GM12878 (cell line): ENCODE measurements at regions not wholly inside any gene's neighbourhood (a gene's known extent, or its start where the extent isn't known, plus 50 kb on each side); places are given as distances from the start of the nearest gene placed in this dataset.

ENCODE experiments used
- ATAC-seq: fragments of 200-7000 bp; cut with Tn5 transposase; 3 replicates; pipeline ENCODE4 v1.9.1; 2020; ENCODE audit warnings: mild to moderate bottlenecking, moderate library complexity
- BruUV-seq: library from RNA; stranded (reverse); fragments of 400-500 nt; replicated peaks from 2 replicates; lab custom pipeline; 2021; lab: Mats Ljungman, UMichigan
- CTCF ChIA-PET: fragments of 300-600 bp; sonication (Branson Sonifier 250); formaldehyde crosslinking; extraction: SDS; loops from one replicate; lab custom pipeline; 2021; ENCODE audit warnings: inconsistent platforms; lab: Yijun Ruan, JAX
- POLR2A ChIA-PET: fragments of 350-600 bp; formaldehyde crosslinking; extraction: SDS; loops from one replicate; lab custom pipeline; 2021; ENCODE audit warnings: inconsistent platforms; lab: Charles Lee
- RAD21 ChIA-PET: fragments of 300-600 bp; sonication (Branson Sonifier 250); formaldehyde crosslinking; loops from one replicate; lab custom pipeline; 2023; ENCODE audit warnings: antibody characterized with exemption; ENCODE audit not compliant: unreplicated experiment; lab: Charles Lee
- SMC1A ChIA-PET: fragments of 300-600 bp; sonication (Branson Sonifier 250); formaldehyde crosslinking; loops from one replicate; lab custom pipeline; 2023; ENCODE audit not compliant: unreplicated experiment, uncharacterized antibody; lab: Charles Lee
- DNase-seq: peaks from one replicate; pipeline ENCODE4 v3.0.0-alpha.2; 2011; ENCODE audit warnings: low read depth, low spot score
- FAIRE-seq: peaks from 3 replicates; lab custom pipeline; 2011; peaks lifted over from hg19 to GRCh38; lab: Jason Lieb, UNC
- H2AFZ ChIP-seq: 2 replicates; pipeline ENCODE4 v1.6.0; 2011; ENCODE audit warnings: low read depth, low read length, control low read depth; ENCODE audit not compliant: control insufficient read depth
- H3K27ac ChIP-seq: 2 replicates; pipeline ENCODE4 v1.5.1; 2011; ENCODE audit warnings: control low read depth; ENCODE audit not compliant: control insufficient read depth, insufficient read depth
- H3K27me3 ChIP-seq, 2 experiments: replicated peaks in 1 of 2; 2 replicates each; pipeline versions ENCODE4 v1.6.0 to v1.6.1; 2011; ENCODE audit warnings: low read length in 1 of 2; ENCODE audit not compliant: control insufficient read depth in 2 of 2, insufficient read depth in 2 of 2
- H3K36me3 ChIP-seq, 2 experiments: 2 replicates each; pipeline ENCODE4 v1.5.1; 2011; ENCODE audit warnings: low read length in 1 of 2; ENCODE audit not compliant: control insufficient read depth in 2 of 2, insufficient read depth in 2 of 2
- H3K4me1 ChIP-seq: 2 replicates; pipeline ENCODE4 v1.6.1; 2011; ENCODE audit warnings: mild to moderate bottlenecking, low read length, moderate library complexity, mixed read lengths; ENCODE audit not compliant: control insufficient read depth, insufficient read depth
- H3K4me2 ChIP-seq: 2 replicates; pipeline ENCODE4 v1.6.0; 2011; ENCODE audit warnings: control low read depth; ENCODE audit not compliant: control insufficient read depth, insufficient read depth
- H3K4me3 ChIP-seq: fragments of 200-600 bp; sonication (generic); 2 replicates; pipeline ENCODE4 v1.5.1; 2016
- H3K79me2 ChIP-seq: 2 replicates; pipeline ENCODE4 v1.6.0; 2011; ENCODE audit warnings: low read length; ENCODE audit not compliant: control insufficient read depth, insufficient read depth
- H3K9ac ChIP-seq: 2 replicates; pipeline ENCODE4 v1.8.0; 2011; ENCODE audit warnings: low read length, control low read depth, mixed read lengths; ENCODE audit not compliant: control insufficient read depth, insufficient read depth
- H3K9me3 ChIP-seq: replicated peaks from 3 replicates; pipeline ENCODE4 v1.5.1; 2011; ENCODE audit warnings: mild to moderate bottlenecking, low read length; ENCODE audit not compliant: control insufficient read depth, insufficient read depth
- H4K20me1 ChIP-seq: 2 replicates; pipeline ENCODE4 v1.6.0; 2011; ENCODE audit not compliant: control insufficient read depth, insufficient read depth
- ASH2L ChIP-seq: fragments of 300-600, 200-600 bp; sonication (generic); IDR thresholded peaks from 2 replicates; pipeline ENCODE4 v1.6.1; 2017; ENCODE audit warnings: low read depth, mild to moderate bottlenecking, borderline replicate concordance
- CBX5 ChIP-seq: sonication (generic); IDR thresholded peaks from 2 replicates; pipeline ENCODE4 v1.6.1; 2016; ENCODE audit warnings: low read depth, moderate library complexity, mild to moderate bottlenecking, inconsistent platforms
- CHD4 ChIP-seq: fragments of 200-600 bp; sonication (generic); IDR thresholded peaks from 2 replicates; pipeline ENCODE4 v1.6.1; 2016; ENCODE audit warnings: mild to moderate bottlenecking
- FOS ChIP-seq: IDR thresholded peaks from 3 replicates; pipeline ENCODE4 v1.6.1; 2011; ENCODE audit warnings: borderline replicate concordance; ENCODE audit not compliant: insufficient read length; ENCODE audit errors: extremely low read depth
- FOXM1 ChIP-seq: IDR thresholded peaks from 2 replicates; pipeline ENCODE4 v1.6.1; 2012; ENCODE audit warnings: low read depth, mild to moderate bottlenecking, inconsistent platforms, low read length, moderate library complexity
- HCFC1 ChIP-seq: fragments of 150-350 bp; IDR thresholded peaks from 2 replicates; pipeline ENCODE4 v1.6.1; 2014; ENCODE audit warnings: low read length
- KAT2A ChIP-seq: conservative IDR thresholded peaks from 2 replicates; pipeline ENCODE4 v1.6.1; 2011; ENCODE audit warnings: low read depth, low read length; ENCODE audit not compliant: control insufficient read depth
- NFXL1 ChIP-seq: fragments of 450-650 bp; IDR thresholded peaks from 2 replicates; pipeline ENCODE4 v1.6.1; 2017; ENCODE audit warnings: antibody characterized with exemption, mild to moderate bottlenecking, borderline replicate concordance
- RAD51 ChIP-seq: fragments of 450-650 bp; IDR thresholded peaks from 2 replicates; pipeline ENCODE4 v1.6.1; 2016; ENCODE audit warnings: moderate library complexity, mild to moderate bottlenecking, inconsistent platforms
- SRF ChIP-seq, 2 experiments: IDR thresholded peaks; 2 replicates each; pipeline ENCODE4 v1.6.1; 2011; ENCODE audit warnings: low read depth in 2 of 2, low read length in 2 of 2, mild to moderate bottlenecking in 1 of 2, moderate library complexity in 1 of 2
- STAT1 ChIP-seq: fragments of 450-650 bp; conservative IDR thresholded peaks from 2 replicates; pipeline ENCODE4 v1.6.1; 2014; ENCODE audit warnings: antibody characterized with exemption, mild to moderate bottlenecking
- TAF1 ChIP-seq: IDR thresholded peaks from 2 replicates; pipeline ENCODE4 v1.6.1; 2011; ENCODE audit warnings: mild to moderate bottlenecking, low read depth, low read length, borderline replicate concordance
- TBL1XR1 ChIP-seq: IDR thresholded peaks from 2 replicates; pipeline ENCODE4 v1.6.1; 2012; ENCODE audit warnings: low read depth, low read length, improper control_type of control experiment
- WRNIP1 ChIP-seq: IDR thresholded peaks from 2 replicates; pipeline ENCODE4 v1.6.1; 2011; ENCODE audit warnings: low read depth, low read length, improper control_type of control experiment, borderline replicate concordance
- WGBS: methylation state at CpG from one replicate; pipeline ENCODE4 v1.1.6; 2016; ENCODE audit warnings: low lambda C conversion rate; ENCODE audit not compliant: insufficient replicate concordance, insufficient coverage; ENCODE audit errors: missing lambda C conversion rate; 5-methylcytosine and 5-hydroxymethylcytosine counted together
- in situ Hi-C: fragments of 300-500 bp; cut with MboI; formaldehyde crosslinking; loops from 9 replicates; pipeline ENCODE4 v1.14.3; 2018; ENCODE audit warnings: mixed read lengths
- intact Hi-C: fragments of 100-400 bp; cut with micrococcal nuclease; formaldehyde crosslinking; loops from one replicate; pipeline ENCODE4 v1.14.2; 2022; ENCODE audit not compliant: unreplicated experiment
- TF ChIP-seq, protein P1 (sequence below): IDR thresholded peaks from 2 replicates; pipeline ENCODE4 v1.6.1; 2012; ENCODE audit warnings: low read depth, low read length, improper control_type of control experiment
- TF ChIP-seq, protein P2 (sequence below): fragments of 450-650 bp; IDR thresholded peaks from 2 replicates; pipeline ENCODE4 v1.6.1; 2017; ENCODE audit warnings: antibody characterized with exemption, mild to moderate bottlenecking, moderate library complexity
- TF ChIP-seq, protein P3 (sequence below): fragments of 450-650 bp; IDR thresholded peaks from 2 replicates; pipeline ENCODE4 v1.6.1; 2016; ENCODE audit warnings: mild to moderate bottlenecking
- TF ChIP-seq, protein P4 (sequence below): fragments of 450-650 bp; IDR thresholded peaks from 2 replicates; pipeline ENCODE4 v1.6.1; 2018; ENCODE audit warnings: mild to moderate bottlenecking, low read depth, moderate library complexity; ENCODE audit not compliant: partially characterized antibody

DNA sequence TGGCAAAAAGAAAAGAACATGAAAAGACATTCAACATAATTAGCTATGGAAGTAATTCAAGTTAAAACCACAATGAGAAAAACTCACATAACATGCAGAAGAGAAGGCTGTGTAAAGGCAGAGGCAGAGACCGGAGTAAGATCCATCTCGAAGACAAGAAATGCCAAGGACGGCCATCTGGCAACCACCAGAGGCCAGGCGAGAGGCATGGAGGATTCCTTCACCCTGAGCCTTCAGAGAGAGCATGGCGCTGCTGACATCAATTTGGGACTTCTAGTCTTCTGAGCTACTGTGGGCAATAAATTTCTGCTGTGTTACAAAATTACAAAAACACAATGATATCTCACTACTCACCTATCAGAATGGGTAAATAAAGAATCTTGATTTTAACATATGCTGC, 381.0 kb downstream of the TSHZ3 start:
- in situ Hi-C loops (no loop called here), intact Hi-C loops (no loop called here)
- BruUV-seq, result no TSS peak
- RAD21 ChIA-PET, result no interaction called here
- Histone ChIP-seq H3K4me1 (no peaks in the 10 kb centered on the region), H3K27me3 (no peaks in the 10 kb centered on the region), H3K79me2 (no peaks in the 10 kb centered on the region), H3K36me3 (no peaks in the 10 kb centered on the region), H4K20me1 (no peaks in the 10 kb centered on the region), H2AFZ (no peak overlapping the region), H3K9me3 (no peaks in the 10 kb centered on the region; the same call in 2 of the 3 replicates), H3K4me2 (no peak overlapping the region), H3K27ac (no peak overlapping the region), H3K4me3 (no peak overlapping the region), H3K9ac (no peak overlapping the region)
- FAIRE-seq (no peak), ATAC-seq (no peak), DNase-seq (no peak)
- SMC1A ChIA-PET, result no interaction called here
- POLR2A ChIA-PET, result no interaction called here
- TF ChIP-seq TBL1XR1 (no peak), CHD4 (no peak), NFXL1 (no peak), FOS (no peak), STAT1 (no peak), WRNIP1 (no peak), FOXM1 (no peak), CBX5 (no peak), KAT2A (no peak), RAD51 (no peak), SRF (IDR thresholded peaks at IDR 0.05; ENCODE audit: low read depth in 2 of 2, low read length in 2 of 2) (no peak), ASH2L (no peak), TAF1 (no peak), HCFC1 (no peak)
- TF ChIP-seq, protein P1, sequence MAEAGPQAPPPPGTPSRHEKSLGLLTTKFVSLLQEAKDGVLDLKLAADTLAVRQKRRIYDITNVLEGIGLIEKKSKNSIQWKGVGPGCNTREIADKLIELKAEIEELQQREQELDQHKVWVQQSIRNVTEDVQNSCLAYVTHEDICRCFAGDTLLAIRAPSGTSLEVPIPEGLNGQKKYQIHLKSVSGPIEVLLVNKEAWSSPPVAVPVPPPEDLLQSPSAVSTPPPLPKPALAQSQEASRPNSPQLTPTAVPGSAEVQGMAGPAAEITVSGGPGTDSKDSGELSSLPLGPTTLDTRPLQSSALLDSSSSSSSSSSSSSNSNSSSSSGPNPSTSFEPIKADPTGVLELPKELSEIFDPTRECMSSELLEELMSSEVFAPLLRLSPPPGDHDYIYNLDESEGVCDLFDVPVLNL, result no peak
- TF ChIP-seq, protein P2, sequence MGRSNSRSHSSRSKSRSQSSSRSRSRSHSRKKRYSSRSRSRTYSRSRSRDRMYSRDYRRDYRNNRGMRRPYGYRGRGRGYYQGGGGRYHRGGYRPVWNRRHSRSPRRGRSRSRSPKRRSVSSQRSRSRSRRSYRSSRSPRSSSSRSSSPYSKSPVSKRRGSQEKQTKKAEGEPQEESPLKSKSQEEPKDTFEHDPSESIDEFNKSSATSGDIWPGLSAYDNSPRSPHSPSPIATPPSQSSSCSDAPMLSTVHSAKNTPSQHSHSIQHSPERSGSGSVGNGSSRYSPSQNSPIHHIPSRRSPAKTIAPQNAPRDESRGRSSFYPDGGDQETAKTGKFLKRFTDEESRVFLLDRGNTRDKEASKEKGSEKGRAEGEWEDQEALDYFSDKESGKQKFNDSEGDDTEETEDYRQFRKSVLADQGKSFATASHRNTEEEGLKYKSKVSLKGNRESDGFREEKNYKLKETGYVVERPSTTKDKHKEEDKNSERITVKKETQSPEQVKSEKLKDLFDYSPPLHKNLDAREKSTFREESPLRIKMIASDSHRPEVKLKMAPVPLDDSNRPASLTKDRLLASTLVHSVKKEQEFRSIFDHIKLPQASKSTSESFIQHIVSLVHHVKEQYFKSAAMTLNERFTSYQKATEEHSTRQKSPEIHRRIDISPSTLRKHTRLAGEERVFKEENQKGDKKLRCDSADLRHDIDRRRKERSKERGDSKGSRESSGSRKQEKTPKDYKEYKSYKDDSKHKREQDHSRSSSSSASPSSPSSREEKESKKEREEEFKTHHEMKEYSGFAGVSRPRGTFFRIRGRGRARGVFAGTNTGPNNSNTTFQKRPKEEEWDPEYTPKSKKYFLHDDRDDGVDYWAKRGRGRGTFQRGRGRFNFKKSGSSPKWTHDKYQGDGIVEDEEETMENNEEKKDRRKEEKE, result no peak
- TF ChIP-seq, protein P3, sequence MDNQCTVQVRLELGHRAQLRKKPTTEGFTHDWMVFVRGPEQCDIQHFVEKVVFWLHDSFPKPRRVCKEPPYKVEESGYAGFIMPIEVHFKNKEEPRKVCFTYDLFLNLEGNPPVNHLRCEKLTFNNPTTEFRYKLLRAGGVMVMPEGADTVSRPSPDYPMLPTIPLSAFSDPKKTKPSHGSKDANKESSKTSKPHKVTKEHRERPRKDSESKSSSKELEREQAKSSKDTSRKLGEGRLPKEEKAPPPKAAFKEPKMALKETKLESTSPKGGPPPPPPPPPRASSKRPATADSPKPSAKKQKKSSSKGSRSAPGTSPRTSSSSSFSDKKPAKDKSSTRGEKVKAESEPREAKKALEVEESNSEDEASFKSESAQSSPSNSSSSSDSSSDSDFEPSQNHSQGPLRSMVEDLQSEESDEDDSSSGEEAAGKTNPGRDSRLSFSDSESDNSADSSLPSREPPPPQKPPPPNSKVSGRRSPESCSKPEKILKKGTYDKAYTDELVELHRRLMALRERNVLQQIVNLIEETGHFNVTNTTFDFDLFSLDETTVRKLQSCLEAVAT, result no peak
- TF ChIP-seq, protein P4, sequence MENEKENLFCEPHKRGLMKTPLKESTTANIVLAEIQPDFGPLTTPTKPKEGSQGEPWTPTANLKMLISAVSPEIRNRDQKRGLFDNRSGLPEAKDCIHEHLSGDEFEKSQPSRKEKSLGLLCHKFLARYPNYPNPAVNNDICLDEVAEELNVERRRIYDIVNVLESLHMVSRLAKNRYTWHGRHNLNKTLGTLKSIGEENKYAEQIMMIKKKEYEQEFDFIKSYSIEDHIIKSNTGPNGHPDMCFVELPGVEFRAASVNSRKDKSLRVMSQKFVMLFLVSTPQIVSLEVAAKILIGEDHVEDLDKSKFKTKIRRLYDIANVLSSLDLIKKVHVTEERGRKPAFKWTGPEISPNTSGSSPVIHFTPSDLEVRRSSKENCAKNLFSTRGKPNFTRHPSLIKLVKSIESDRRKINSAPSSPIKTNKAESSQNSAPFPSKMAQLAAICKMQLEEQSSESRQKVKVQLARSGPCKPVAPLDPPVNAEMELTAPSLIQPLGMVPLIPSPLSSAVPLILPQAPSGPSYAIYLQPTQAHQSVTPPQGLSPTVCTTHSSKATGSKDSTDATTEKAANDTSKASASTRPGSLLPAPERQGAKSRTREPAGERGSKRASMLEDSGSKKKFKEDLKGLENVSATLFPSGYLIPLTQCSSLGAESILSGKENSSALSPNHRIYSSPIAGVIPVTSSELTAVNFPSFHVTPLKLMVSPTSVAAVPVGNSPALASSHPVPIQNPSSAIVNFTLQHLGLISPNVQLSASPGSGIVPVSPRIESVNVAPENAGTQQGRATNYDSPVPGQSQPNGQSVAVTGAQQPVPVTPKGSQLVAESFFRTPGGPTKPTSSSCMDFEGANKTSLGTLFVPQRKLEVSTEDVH, result no peak
- TF ChIP-seq, all 136 proteins: peak for 0
- CTCF ChIA-PET, result no interaction called here
- WGBS, result 38% methylated on average over 5 of the region's 5 CpGs
